Iris pigment epithelial cell (primary cell): ENCODE measurements at regions not wholly inside any gene's neighbourhood (a gene's known extent, or its start where the extent isn't known, plus 50 kb on each side); places are given as distances from the start of the nearest gene placed in this dataset.
"Not testable (repeated sequence)": the region's sequence is repeated elsewhere in the genome, so short reads cannot be mapped to it uniquely, and the experiment has no call there.

Experiments
- DNase-seq: peaks from one replicate; pipeline ENCODE4 v3.0.0-alpha.2; 2011; ENCODE audit warnings: low read depth

DNA sequence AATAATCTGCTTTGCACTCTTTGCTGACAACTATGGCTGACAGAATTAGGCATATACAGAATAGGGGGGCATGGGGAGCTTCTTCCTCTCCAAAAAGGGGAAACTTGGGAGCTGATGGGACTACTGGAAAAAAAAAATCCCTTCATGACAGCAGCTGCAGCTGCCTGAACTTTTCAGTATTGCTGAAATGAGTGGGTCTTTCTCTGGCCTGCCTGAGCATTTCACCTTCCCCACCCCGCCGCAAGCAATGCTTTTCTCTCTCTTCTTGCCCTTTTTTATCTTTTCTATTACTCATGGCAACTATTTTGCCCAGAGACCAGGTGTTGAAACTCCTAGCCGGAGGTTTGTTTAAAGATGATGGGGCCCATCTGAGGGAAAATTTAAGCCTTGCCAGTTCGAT lies 244.9 kb downstream of the SEMA3D start:
- no peak for DNase-seq

DNA sequence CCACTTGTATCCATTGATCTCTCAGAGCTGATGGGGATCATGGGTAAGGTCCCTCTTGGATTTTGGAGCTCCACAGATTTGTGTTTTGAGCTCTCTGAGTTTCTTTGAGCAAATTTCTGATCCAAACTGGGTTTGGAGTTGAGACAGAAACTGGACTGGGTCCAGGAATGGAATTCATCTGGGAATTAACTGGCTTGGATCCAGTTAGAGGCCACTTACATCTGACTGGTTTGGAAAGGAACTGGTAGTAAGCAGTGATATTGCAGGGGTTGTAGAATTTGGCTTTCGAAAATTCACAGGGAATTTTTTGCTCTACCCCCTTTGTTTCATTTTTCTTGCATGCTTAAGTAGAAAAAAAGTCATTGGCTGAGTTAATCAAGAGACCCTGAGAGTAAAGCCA lies 245.6 kb downstream of the SEMA3D start:
- no peak for DNase-seq

DNA sequence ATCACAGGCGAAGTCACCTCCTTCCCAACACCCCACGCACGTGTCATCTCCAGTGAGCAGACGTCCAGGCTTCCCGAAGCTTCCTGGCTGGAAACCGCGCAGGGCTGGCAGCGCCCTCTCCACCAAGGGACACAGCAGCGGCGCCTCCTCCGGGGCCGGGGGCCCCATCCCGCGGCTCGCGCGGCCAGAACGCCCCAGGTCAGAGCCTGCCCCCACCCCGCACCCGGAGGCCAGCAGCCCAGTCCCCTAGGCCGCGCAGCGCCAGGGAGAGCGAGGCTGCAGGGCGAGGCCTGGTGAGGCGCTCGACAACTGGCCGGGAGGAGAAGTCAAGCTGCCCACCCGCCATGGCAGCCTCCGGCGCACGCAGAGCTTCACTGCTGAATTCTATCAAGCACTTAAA lies 247.0 kb downstream of the SEMA3D start:
- no peak for DNase-seq

DNA sequence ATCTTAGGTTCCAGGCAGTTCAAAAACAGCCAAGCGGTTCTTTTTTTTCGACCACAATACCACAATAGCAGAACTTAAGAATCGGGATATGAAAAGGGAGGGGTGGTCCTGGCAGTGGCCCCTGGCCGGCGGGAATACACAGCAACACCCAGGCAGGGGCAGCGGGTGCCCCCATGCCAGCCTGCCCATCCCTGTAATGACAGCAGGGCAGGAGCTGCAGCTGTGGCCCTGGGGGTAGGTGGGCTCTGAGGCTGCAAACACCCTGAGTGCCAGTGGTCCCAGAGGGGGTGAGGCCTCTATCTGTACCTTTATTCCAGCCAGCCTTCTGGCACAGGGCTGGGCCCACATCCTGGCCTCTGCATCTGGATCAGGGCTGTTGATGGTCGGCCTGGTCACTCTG lies 247.4 kb downstream of the SEMA3D start:
- no peak for DNase-seq

DNA sequence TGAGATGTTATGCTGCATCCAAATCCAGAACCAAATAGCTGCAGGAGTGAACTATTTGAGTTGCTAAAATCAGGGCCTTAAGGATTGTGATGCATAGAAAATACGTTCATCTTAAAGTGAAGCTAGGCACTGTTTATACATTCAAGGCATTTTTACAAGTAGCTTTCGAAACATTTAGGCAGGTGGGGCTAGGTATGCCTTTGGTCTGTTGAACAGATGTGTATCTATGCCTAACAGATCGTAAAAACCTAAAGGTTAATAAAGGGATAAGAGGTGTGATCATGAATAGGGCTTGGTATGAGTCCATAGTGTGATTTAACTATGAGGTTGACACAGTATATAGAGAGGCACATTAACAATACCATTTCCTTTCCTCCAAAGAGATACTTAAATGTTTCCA lies 262.5 kb downstream of the SEMA3D start:
- DNase-seq: no peak

DNA sequence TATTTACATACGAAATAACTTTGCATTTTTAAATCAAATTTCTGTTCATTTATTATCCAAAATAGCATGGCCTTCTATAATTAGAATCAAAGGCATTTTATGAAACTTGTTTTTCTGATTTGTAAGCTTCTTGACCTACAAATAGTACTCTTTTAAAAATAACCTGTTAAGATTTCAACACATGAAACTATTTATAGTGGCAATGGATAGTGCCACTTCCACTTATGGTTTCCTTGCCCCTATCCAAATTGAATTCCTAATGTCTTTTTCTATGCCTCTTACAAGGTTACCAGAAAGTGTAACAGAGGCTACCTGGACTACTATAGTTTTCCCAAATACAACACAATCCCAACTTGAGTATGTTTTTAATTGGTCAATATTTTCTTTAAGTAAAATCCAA lies 263.5 kb downstream of the SEMA3D start:
- DNase-seq: no peak

DNA sequence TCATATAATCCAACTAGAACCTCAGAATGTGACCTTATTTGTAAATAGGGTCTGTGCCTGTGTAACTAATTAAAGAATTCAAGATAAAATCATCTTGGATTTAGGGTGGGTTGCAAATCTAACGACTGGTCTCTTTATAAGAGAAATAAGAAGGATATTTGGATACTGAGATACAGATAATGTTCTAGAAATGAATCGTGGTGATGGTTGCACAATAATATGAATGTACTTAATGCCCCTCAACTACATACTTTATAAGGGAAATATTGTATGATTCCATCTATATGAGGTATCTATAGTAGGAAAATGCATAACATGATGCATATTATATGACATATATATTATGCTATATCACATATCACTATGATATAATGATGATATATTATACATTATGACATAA lies 265.7 kb downstream of the SEMA3D start:
- no peak for DNase-seq

DNA sequence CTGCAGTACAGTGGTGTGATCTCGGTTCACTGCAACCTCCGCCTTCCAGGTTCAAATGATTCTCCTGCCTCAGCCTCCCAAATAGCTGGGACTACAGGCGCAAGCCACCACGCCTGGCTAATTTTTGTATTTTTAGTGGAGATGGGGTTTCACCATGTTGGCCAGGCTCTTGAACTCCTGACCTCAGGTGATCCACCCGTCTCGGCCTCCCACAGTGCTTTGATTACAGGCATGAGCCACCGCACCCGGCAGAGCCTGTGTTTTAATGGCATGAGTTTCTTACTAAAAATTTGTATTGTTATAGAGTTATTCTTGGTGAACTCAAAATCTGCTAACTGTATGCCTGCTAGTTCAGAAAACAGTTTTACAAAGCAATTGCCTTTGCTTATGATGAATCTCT lies 269.9 kb downstream of the SEMA3D start:
- DNase-seq: not testable (repeated sequence)

DNA sequence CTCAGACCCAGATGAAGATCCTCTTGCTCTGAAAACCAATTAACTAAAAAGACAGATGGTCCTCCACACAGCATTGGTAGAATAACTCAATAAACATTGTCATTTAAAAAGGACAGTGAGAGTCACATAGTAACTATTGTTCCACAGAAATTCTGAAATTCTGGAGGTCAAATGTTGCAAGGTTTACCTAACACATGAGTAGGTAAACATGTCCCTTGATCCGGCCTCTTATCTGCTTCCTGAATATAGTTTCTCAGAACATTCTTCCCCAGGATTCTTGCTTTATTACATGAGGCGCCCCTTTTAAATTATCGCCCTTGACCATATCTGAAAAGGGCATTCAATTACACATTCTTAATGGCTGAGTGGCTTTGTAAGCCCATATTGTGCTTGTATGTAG lies 270.7 kb downstream of the SEMA3D start:
- no peak for DNase-seq

DNA sequence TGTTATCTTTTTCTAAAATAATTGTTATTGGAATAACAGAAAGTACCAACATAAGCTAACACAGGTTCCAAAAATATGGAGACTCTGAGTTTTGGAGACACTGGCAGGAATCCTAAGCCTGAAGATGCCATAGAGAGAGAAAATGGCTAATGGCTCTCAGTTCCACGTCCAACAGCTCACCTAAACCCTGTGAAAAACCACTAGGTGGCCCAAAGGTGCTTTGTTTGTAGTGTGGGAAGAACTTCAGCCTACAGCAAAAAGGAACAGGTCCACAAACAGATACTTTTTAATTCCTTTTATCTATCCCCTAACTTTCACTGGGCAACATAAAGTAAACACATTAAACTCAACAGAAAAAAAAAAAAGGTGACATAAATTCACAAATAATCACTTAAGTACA lies 272.3 kb downstream of the SEMA3D start:
- DNase-seq: no peak

DNA sequence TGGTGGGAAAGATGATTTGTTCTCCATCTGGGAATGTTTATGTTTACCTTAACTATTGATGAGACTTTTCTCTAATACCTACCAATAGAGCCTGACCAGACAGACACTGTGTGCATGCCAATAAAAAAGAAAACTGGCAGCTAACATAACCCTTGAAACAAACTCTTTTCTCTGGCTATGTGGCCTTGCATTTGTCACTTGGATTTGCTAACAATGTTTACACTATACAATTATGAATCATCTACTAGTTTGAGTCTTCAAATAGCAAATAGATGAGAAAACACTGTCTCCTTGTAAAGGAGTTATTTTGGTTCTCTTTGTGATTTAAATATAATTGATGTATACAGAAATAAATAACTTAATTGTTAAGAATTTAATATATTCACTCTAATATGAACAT lies 273.1 kb downstream of the SEMA3D start:
- peak; percentile 58 for DNase-seq

DNA sequence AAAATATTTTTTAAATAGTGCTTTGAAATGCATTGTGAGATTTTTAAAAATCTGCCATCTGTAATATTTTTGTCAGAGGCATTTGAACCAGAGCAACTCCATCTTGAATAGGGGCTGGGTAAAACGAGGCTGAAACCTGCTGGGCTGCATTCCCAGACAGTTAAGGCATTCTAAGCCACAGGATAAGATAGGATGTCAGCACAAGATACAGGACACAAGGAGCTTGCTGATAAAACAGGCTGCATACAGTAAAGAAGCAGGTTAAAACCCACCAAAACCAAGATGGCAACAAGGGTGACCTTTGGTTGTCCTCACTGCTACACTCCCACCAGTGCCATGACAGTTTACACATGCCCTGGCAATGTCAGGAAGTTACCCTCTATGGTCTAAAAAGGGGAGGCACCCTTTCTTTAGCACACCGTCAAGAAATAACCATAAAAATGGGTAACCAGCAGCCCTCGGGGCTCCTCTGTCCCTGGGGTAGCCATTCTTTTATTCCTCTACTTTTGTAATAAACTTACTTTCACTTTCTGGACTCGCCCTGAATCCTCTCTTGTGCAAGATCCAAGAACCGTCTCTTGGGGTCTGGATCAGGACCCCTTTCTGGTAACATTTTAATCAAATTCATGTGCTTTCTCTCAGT lies 273.7 kb downstream of the SEMA3D start:
- DNase-seq: peak; percentile 12

DNA sequence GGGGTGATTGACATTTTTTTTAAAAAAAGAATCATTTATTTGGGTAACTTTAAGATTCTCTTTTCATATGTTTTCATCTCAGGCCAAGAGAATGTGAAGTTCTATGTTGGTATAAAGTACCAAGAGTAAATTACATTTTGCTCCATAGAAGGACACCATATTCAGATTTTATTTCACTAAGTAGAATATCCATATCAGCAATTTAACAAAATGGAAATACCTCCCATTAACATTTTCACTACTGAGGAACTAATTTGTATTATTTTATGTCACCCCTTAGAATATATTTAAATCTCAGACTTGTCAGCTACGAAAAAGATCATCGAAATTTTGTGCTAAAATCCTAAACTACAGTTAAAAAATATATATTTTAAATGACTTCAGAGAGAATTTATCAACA lies 274.3 kb downstream of the SEMA3D start:
- DNase-seq: no peak

DNA sequence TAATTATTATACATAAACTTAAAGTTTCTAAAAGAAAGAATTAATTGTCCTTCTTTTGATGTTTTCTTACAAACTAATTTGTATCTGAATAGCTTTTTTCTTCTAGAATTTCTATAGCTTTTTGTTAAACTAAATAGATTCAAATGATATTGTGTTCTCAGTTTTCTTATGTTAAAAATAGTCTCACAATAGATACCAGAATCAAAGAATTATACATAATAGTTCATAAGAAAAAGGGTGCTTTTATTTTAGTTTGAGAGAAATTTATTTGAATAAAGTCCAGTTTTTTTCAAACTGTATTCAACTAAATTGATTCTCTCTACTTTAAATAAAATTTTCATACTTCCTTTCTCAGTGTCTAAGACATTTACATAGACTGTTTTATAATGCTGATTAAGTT lies 274.8 kb downstream of the SEMA3D start:
- DNase-seq: no peak

DNA sequence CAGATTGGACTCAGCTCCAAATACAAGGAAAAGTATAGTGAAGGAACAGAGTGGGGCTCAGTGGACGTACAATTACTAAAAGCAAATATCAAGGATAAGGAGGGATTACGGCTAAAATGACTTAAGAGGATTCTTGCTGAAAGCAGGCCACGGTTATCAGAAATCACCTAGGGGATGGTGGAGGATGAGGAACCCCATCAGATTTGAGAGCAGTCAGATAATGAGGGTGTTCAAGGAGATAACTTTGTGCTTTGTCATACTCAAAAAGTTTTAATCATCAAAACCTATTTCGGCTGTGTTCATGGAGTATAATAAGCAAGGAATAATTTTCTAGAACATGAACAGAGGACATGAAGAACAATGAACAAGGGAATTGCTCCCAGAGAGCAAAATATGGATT lies 275.8 kb downstream of the SEMA3D start:
- no peak for DNase-seq

DNA sequence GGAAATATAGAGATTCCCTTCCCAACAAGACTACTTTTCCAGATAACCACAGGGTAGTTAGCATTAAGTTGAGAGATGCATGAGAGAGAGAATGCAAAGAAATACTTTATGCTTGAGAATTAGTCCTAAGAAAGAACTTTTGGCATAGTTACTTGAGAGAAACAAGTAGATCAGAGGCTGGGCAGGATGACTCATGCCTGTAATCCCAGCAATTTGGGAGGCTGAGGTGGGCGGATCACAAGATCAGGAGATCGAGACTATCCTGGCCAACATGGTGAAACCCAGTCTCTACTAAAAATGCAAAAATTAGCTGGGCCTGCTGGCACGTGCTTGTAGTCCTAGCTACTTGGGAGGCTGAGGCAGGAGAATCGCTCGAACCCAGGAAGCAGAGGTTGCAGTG lies 276.5 kb downstream of the SEMA3D start:
- peak; percentile 42 for DNase-seq

DNA sequence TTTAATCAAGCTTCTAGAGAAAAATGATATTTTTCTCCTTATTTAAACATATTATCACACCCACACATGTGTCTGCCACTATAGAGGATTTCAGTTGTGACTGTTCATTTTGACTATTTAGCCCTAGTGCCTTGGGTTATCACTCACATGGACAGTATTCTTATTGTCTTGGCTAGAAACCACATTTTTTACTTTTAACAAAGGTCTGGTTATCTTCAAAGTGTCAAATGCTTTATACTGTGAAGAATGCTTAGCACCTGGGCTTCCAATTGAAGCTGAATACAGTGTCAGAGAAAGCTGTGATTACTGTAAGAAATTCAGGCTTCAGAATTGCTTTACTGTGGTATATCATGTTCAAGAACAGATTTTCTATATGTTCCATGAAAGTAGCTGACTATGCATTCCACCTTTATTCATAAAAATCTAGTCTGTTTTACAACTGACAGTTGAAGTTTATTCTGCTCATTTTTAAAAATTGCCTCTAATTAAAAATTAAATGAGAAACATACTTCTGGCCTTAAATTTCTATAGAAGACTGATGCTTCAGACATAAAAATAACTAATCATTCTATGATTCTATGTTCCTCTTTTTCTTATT lies 278.6 kb downstream of the SEMA3D start:
- no peak for DNase-seq

DNA sequence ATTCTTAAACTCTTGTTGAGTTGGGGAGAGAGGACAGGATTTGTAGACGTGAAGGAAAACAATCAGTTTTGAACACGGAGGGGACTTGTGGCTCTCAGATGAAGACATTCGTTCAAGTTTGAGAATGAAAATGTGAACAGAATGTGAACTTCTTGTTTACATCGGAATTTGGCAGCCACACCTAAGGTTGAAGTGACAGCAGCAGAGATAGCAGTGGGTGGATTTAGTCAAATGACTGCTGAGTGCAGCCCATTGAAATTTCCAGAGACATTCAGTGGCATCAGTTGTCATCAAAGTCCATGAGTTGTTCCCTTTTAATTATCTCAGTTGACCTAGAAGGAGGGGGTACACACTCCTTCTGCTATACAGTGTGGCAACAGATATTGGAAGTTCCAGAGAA lies 280.0 kb downstream of the SEMA3D start:
- DNase-seq: no peak

DNA sequence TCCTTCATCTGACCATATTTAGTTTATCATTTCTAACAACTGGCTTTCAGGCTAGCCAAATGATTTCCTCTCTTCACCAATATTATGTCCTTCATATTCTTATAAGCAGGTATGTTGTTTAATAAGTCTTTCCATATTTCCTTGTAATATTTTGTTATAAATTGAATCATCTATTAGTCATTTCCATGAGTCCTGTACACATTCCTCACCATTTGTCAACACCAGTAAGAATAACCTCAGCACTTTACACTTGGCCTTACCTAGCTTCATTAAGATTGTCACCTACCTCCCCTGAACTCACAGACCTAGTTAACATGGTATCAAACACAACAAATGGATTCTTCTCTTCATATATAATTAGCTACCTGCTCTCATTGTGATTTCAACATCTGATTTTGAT lies 282.3 kb downstream of the SEMA3D start:
- peak; percentile 29 for DNase-seq

DNA sequence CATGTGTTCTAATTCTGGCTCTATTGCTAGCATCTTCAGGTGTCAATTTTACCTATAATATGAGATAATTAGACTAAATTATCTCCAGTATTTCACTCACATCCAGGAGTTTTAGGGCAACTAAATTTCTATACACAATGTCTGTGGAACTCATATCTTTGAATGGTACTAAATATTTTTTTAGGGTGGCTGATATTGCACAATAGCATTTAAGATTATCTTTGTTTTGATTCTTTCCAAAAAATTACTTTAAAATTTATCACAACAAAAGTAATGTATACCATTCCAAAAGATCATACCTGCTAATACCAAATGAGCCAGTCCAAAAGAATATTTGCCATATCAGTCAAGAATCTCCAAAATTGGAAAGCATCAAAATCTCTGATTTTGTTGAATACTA lies 285.5 kb downstream of the SEMA3D start:
- DNase-seq: no peak

DNA sequence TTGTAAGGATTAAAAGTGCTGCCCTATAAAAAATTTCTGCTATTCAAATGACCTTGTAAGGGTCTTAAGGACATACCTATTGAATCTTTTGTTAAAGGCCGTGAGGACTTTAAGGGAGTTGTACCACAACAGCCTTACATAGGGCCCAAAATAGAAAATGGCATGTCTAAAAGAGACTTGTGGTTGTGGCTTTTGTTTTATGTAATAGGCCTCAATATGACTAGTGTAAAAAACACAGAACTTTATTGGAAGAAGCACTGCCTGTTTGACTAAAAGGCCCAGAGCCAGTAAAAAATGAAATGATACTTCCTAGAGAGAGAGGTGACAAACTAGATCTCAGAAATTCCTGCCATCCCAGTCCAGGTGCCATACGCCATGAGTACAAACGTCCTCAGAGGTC lies 286.6 kb downstream of the SEMA3D start:
- DNase-seq: no peak

DNA sequence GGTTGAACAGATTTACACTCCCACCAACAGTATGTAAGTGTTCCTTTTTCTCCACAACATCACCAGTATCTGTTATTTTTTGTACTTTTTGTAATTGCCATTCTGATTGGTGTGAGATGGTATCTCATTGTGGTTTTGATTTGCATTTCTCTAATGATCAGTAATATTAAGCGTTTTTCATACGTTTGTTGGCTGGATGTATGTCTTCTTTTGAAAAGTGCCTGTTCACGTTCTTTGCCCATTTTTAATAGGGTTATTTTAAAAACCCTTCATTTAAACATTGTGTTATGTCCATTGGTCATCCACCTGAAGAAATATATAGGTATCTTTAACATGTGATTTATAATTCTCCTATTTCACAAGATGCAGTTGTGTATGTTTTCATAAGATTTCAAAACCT lies 291.3 kb downstream of the SEMA3D start:
- DNase-seq: no peak

DNA sequence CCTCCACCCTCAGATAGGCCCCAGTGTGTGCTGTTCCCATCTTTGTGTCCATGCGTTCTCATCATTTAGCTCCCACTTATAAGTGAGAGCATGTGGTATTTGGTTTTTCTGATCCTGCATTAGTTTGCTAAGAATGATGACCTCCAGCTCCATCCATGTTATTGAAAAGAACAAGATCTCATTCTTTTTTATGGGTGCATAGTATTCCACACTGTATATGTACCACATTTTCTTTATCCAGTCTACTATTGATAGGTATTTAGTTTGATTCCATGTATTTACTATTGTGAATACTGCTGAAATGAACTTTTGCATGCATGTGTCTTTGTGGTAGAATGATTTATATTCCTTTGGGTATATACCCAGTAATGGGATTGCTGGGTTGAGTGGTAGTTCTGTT lies 303.3 kb downstream of the SEMA3D start:
- DNase-seq: not testable (repeated sequence)

DNA sequence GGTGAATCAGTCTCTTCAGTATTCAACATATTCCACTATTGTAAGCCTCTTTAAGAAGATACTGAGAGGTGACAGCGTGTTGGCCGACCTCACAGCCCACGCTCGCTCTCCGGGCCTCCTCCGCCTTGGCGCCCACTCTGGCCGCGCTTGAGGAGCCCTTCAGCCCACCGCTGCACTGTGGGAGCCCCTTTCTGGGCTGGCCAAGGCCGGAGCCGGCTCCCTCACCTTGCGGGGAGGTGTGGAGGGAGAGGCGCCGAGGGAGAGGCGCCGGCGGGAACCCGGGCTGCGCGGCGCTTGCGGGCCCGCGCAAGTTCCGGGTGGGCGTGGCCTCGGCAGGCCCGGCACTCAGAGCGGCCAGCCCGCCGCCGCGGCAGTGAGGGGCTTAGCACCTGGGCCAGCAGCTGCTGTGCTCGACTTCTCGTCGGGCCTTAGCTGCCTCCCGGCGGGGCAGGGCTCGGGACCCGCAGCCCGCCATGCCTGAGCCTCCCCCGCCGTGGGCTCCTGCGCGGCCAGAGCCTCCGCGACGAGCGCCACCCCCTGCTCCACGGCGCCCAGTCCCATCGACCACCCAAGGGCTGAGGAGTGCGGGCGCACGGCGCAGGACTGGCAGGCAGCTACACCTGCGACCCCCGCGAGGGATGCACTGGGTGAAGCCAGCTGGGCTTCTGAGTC lies 306.4 kb downstream of the SEMA3D start:
- DNase-seq: not testable (repeated sequence)
